Neutrophil (primary cell): ENCODE measurements at regions not wholly inside any gene's neighbourhood (a gene's known extent, or its start where the extent isn't known, plus 50 kb on each side); places are given as distances from the start of the nearest gene placed in this dataset.

ENCODE experiments used
- H3K27ac ChIP-seq: fragments of 200-600 bp; sonication (generic); 2 replicates; pipeline ENCODE4 v1.5.1; 2016; ENCODE audit warnings: mild to moderate bottlenecking, moderate library complexity
- H3K27me3 ChIP-seq: fragments of 200-600 bp; sonication (generic); 2 replicates; pipeline ENCODE4 v1.6.0; 2016; ENCODE audit warnings: mild to moderate bottlenecking
- H3K36me3 ChIP-seq: fragments of 200-600 bp; sonication (generic); 2 replicates; pipeline ENCODE4 v1.5.1; 2017
- H3K4me1 ChIP-seq, 2 experiments: fragments of 200-600 bp in 1 of 2; sonication (generic) in 1 of 2; 1 replicate in 1 of 2; 2 replicates in 1 of 2; pipeline versions ENCODE4 v1.5.1 to v1.6.1; 2013 to 2016; ENCODE audit warnings: low read depth in 1 of 2, low read length in 1 of 2, mild to moderate bottlenecking in 1 of 2, moderate library complexity in 1 of 2; ENCODE audit not compliant: control insufficient read depth in 1 of 2, insufficient read depth in 1 of 2
- H3K4me3 ChIP-seq, 2 experiments: fragments of 200-600 bp in 1 of 2; sonication (generic) in 1 of 2; 1 replicate in 1 of 2; 2 replicates in 1 of 2; pipeline ENCODE4 v1.5.1; 2013 to 2016; ENCODE audit warnings: low read depth in 1 of 2, low read length in 1 of 2, mild to moderate bottlenecking in 1 of 2, moderate library complexity in 1 of 2
- H3K9me3 ChIP-seq: fragments of 200-600 bp; sonication (generic); 2 replicates; pipeline ENCODE4 v1.5.1; 2016
- CTCF ChIP-seq: fragments of 200-600 bp; sonication (generic); IDR thresholded peaks from 2 replicates; pipeline ENCODE4 v1.5.1; 2016; ENCODE audit warnings: antibody characterized with exemption

DNA sequence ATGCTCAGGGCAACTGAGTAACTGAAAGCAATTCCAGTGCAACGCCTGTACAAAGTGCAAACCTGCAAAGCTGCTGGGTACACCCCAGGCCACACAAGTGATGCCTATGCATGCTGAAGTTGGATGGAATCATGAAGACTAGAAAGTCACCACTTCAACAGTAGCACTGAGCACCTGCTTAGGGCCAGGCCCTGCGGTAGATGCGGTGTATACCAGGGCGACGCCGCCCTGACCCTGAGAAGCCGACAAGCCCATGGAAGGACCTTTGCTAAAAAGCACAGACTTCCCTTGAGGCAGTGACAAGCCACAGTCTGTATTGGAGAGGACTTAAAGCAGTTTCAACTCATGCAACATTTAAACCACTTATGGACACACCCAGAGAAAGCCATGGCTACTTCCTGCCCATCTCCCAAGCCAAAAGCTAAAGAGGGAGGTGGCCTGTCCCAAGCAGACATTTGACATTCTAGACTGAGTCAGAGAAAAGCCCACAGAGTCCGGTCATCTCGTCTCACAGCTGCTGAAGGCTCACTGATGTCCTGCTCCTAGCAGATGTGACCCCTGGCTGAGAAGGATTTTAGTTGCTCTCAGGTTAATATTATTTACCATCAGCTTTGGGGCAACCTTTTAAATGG is 843.9 kb upstream of the TMEM132C start:
- H3K9me3 ChIP-seq = no peaks in the 10 kb centered on the region

GRCh38 chr12:127425474-127425873 is 841.5 kb upstream of the TMEM132C start:
- H3K27ac ChIP-seq = no peak overlapping the region
- H3K4me3 ChIP-seq = no peak overlapping the region
- H3K27me3 ChIP-seq = no peaks in the 10 kb centered on the region
- no peaks in the 10 kb centered on the region for H3K9me3 ChIP-seq
- H3K4me1 ChIP-seq = no peaks in the 10 kb centered on the region
- no peaks in the 10 kb centered on the region for H3K36me3 ChIP-seq
- TF ChIP-seq CTCF = no peak

More for the DNA sequence above, 843.9 kb upstream of the TMEM132C start:
- Histone ChIP-seq H3K4me3 (no peak overlapping the region), H3K36me3 (no peaks in the 10 kb centered on the region), H3K4me1 (no peaks in the 10 kb centered on the region), H3K27ac (no peak overlapping the region), H3K27me3 (no peaks in the 10 kb centered on the region)
- no peak for TF ChIP-seq CTCF

GRCh38 chr12:127428420-127428819 is 838.5 kb upstream of the TMEM132C start:
- Histone ChIP-seq H3K9me3 (no peaks in the 10 kb centered on the region), H3K4me3 (no peak overlapping the region), H3K4me1 (no peaks in the 10 kb centered on the region), H3K27me3 (no peaks in the 10 kb centered on the region), H3K36me3 (no peaks in the 10 kb centered on the region), H3K27ac (no peak overlapping the region)
- no peak for TF ChIP-seq CTCF

GRCh38 chr12:127429551-127430285 is 837.3 kb upstream of the TMEM132C start:
- H3K4me1 ChIP-seq = no peaks in the 10 kb centered on the region
- no peak overlapping the region for H3K4me3 ChIP-seq
- H3K36me3 ChIP-seq = no peaks in the 10 kb centered on the region
- no peaks in the 10 kb centered on the region for H3K27me3 ChIP-seq
- no peak for TF ChIP-seq CTCF
- no peak overlapping the region for H3K27ac ChIP-seq
- H3K9me3 ChIP-seq = no peaks in the 10 kb centered on the region

DNA sequence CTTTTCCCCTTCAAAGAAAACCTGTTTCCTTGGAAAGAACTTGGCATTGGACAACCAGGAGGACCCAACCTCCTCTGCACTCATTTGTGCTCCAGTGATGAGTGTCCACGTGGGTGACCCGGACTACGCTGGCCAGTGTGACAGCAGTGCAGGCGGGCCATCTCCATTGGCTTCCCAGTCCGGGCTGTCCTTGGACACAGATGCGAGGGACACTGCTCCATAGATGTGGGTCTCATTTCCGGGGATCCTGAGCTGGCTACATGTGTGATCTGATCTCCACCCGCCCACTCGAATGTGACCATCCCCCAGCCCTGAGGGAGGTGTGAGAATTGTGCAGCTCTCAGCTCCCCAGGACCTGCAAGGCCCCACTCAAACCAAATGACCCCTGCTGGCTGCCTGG is 836.6 kb upstream of the TMEM132C start:
- H3K27me3 ChIP-seq = no peaks in the 10 kb centered on the region
- H3K36me3 ChIP-seq = no peaks in the 10 kb centered on the region
- no peak overlapping the region for H3K4me3 ChIP-seq
- no peak overlapping the region for H3K27ac ChIP-seq
- no peaks in the 10 kb centered on the region for H3K4me1 ChIP-seq
- no peaks in the 10 kb centered on the region for H3K9me3 ChIP-seq
- no peak for TF ChIP-seq CTCF
